ENCODE measurements at regions not wholly inside any gene's neighbourhood (a gene's known extent, or its start where the extent isn't known, plus 50 kb on each side); places are given as distances from the start of the nearest gene placed in this dataset.
"Not testable (repeated sequence)": the region's sequence is repeated elsewhere in the genome, so short reads cannot be mapped to it uniquely, and the experiment has no call there.

DNA sequence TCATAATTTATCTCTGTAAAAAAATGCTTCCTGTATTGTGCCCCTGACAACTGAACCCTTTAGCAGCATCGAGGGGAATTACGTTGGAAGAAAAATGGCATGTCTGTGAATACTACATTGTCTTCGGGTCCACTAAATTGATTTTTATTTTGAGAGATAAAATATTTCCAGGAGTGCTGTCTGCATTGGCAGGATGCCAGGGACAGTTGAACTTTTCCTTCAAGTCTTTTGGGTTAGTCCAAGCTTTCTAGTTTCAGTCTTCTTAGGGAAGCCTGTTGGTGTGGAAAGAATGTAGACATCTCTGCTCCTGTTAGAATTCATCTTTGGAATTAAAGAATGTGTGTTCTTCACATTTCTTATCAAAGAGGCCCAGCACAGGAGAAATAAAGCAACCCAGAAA is 557.9 kb downstream of the TMEM114 start:
- H3K4me3 ChIP-seq (replicated peaks in 1 of 2; ENCODE audit: low read depth in 2 of 2, low read length in 2 of 2), result no peak overlapping the region
- DNase-seq (ENCODE audit: low read depth in 2 of 2), result no peak
- TF ChIP-seq, protein P1, sequence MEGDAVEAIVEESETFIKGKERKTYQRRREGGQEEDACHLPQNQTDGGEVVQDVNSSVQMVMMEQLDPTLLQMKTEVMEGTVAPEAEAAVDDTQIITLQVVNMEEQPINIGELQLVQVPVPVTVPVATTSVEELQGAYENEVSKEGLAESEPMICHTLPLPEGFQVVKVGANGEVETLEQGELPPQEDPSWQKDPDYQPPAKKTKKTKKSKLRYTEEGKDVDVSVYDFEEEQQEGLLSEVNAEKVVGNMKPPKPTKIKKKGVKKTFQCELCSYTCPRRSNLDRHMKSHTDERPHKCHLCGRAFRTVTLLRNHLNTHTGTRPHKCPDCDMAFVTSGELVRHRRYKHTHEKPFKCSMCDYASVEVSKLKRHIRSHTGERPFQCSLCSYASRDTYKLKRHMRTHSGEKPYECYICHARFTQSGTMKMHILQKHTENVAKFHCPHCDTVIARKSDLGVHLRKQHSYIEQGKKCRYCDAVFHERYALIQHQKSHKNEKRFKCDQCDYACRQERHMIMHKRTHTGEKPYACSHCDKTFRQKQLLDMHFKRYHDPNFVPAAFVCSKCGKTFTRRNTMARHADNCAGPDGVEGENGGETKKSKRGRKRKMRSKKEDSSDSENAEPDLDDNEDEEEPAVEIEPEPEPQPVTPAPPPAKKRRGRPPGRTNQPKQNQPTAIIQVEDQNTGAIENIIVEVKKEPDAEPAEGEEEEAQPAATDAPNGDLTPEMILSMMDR (IDR thresholded peaks at IDR 0.05; ENCODE audit: low read depth, low read length), result no peak

- DNase-seq (ENCODE audit: low read depth in 2 of 2); H3K4me3 ChIP-seq (replicated peaks in 1 of 2; ENCODE audit: low read depth in 2 of 2, low read length in 2 of 2): not testable (repeated sequence)
Observed at GRCh38 chr16:8030004-8030403, 560.3 kb downstream of the TMEM114 start.

- TF ChIP-seq, protein P1 (IDR thresholded peaks at IDR 0.05; ENCODE audit: low read depth, low read length), result no peak
- H3K4me3 ChIP-seq (replicated peaks in 1 of 2; ENCODE audit: low read depth in 2 of 2, low read length in 2 of 2), result no peak overlapping the region
- no peak for DNase-seq (ENCODE audit: low read depth in 2 of 2)
Observed at GRCh38 chr16:8026450-8026849, 563.9 kb downstream of the TMEM114 start.

DNA sequence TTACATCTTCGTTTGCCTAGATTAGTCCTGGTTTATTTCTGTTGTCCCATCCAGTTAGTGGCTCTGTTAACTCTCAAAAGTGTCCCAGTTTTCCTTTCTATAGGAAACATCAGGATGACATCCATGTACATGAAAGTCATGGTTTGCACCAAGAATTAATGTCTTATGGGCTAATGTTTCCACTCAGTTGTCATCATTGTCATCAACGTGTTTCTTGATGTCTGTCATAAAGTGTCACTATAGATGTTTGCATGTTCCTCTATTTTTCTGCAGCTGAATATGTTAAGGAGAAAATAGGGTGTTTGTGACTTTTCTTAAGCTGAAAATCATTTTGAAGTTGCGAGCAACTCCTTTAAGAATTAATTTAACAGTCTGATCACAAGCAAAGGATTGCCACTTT is 567.0 kb downstream of the TMEM114 start:
- no peak overlapping the region for H3K4me3 ChIP-seq (replicated peaks in 1 of 2; ENCODE audit: low read depth in 2 of 2, low read length in 2 of 2)
- TF ChIP-seq, protein P1 (IDR thresholded peaks at IDR 0.05; ENCODE audit: low read depth, low read length), result no peak
- DNase-seq (ENCODE audit: low read depth in 2 of 2), result no peak

GRCh38 chr16:8005096-8005860 is 585.0 kb downstream of the TMEM114 start:
- DNase-seq (ENCODE audit: low read depth in 2 of 2), result no peak
- TF ChIP-seq, protein P1 (IDR thresholded peaks at IDR 0.05; ENCODE audit: low read depth, low read length), result no peak
- H3K4me3 ChIP-seq (replicated peaks in 1 of 2; ENCODE audit: low read depth in 2 of 2, low read length in 2 of 2), result no peak overlapping the region

- H3K4me3 ChIP-seq (replicated peaks in 1 of 2; ENCODE audit: low read depth in 2 of 2, low read length in 2 of 2), result no peak overlapping the region
- DNase-seq (ENCODE audit: low read depth in 2 of 2), result no peak
- TF ChIP-seq, protein P1 (IDR thresholded peaks at IDR 0.05; ENCODE audit: low read depth, low read length), result no peak
Observed at GRCh38 chr16:7998789-7999453, 591.4 kb downstream of the TMEM114 start.

GRCh38 chr16:7997966-7998365 is 592.3 kb downstream of the TMEM114 start:
- H3K4me3 ChIP-seq (replicated peaks in 1 of 2; ENCODE audit: low read depth in 2 of 2, low read length in 2 of 2), result no peak overlapping the region
- TF ChIP-seq, protein P1 (IDR thresholded peaks at IDR 0.05; ENCODE audit: low read depth, low read length), result no peak
- DNase-seq (ENCODE audit: low read depth in 2 of 2), result no peak
